Kidney (tissue), 13 donors: ENCODE measurements at regions not wholly inside any gene's neighbourhood (a gene's known extent, or its start where the extent isn't known, plus 50 kb on each side); places are given as distances from the start of the nearest gene placed in this dataset.

Source experiments
- DNase-seq, 5 donors: peaks; one replicate each; pipeline ENCODE4 v3.0.0-alpha.2; 2013 to 2020
- FAIRE-seq: peaks from 2 replicates; lab custom pipeline; 2012; peaks lifted over from hg19 to GRCh38; lab: Jason Lieb, UNC
- H3K27ac ChIP-seq, 2 donors: one replicate each; pipeline ENCODE4 v1.7.0; 2013; ENCODE audit warnings: low read depth in 2 of 2, low read length in 2 of 2, inconsistent platforms in 1 of 2
- H3K27me3 ChIP-seq: one replicate; pipeline ENCODE4 v1.7.1; 2013; ENCODE audit warnings: low read length, inconsistent platforms; ENCODE audit not compliant: control insufficient read depth, insufficient read depth
- H3K36me3 ChIP-seq, 3 donors: one replicate each; pipeline versions ENCODE4 v1.7.0 to v1.7.1; 2013; ENCODE audit warnings: low read length in 3 of 3, control low read depth in 1 of 3, inconsistent platforms in 1 of 3; ENCODE audit not compliant: insufficient read depth in 3 of 3, control insufficient read depth in 2 of 3
- H3K4me1 ChIP-seq, 3 donors: one replicate each; pipeline versions ENCODE4 v1.7.0 to v1.7.1; 2013; ENCODE audit warnings: low read length in 3 of 3, inconsistent platforms in 1 of 3, low read depth in 1 of 3; ENCODE audit not compliant: control insufficient read depth in 2 of 3, insufficient read depth in 2 of 3
- H3K4me3 ChIP-seq, 3 donors: one replicate each; pipeline versions ENCODE4 v1.7.0 to v1.8.1; 2013; ENCODE audit warnings: low read length in 3 of 3, control low read depth in 1 of 3, inconsistent platforms in 1 of 3
- H3K9ac ChIP-seq, 3 donors: one replicate each; pipeline versions ENCODE4 v1.7.0 to v1.7.1; 2013; ENCODE audit warnings: low read length in 3 of 3, control low read depth in 1 of 3, inconsistent platforms in 1 of 3
- H3K9me3 ChIP-seq, 3 donors: one replicate each; pipeline versions ENCODE4 v1.7.0 to v1.7.1; 2013; ENCODE audit warnings: low read length in 3 of 3, control low read depth in 1 of 3, inconsistent platforms in 1 of 3; ENCODE audit not compliant: control insufficient read depth in 2 of 3, insufficient read depth in 1 of 3
- intact Hi-C: fragments of 100-400 bp; cut with DNase I; formaldehyde crosslinking; loops from one replicate; pipeline ENCODE4 v1.11.1; 2022
- TF ChIP-seq, protein P1 (sequence below): IDR thresholded peaks from 3 replicates; pipeline ENCODE4 v1.5.1; 2012; ENCODE audit warnings: mild to moderate bottlenecking, moderate library complexity, borderline replicate concordance; ENCODE audit not compliant: insufficient read depth; ENCODE audit errors: extremely low read depth
- donor health status: control.
- donor health status: control.
- donor health status: control.
- donor health status: control.
- donor health status: control.
- donor health status: DM: yes; HTN: yes; CAD: no.
- donor health status: Normal renal cell carcinoma (clear cell type).

DNA sequence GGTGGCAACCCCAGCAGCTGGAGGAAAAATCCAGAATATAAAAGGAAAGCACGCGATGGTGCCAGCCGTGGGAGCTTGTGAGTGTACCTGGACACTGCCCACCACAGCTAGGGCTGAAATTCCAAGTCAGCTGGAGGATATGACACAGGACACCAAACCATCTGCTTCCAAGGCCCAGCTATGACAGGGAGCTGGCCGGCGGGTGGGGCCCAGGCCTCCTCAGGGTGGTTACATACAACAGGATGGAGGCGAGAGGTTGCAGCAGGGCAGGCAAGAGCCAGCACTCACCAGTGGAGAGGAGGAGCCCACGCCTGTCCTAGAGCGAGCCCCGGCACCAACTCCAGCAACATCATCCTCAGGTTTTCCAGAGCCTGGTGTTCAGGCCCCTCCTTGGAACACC is 163.2 kb upstream of the RPL38 start:
- TF ChIP-seq, protein P1, sequence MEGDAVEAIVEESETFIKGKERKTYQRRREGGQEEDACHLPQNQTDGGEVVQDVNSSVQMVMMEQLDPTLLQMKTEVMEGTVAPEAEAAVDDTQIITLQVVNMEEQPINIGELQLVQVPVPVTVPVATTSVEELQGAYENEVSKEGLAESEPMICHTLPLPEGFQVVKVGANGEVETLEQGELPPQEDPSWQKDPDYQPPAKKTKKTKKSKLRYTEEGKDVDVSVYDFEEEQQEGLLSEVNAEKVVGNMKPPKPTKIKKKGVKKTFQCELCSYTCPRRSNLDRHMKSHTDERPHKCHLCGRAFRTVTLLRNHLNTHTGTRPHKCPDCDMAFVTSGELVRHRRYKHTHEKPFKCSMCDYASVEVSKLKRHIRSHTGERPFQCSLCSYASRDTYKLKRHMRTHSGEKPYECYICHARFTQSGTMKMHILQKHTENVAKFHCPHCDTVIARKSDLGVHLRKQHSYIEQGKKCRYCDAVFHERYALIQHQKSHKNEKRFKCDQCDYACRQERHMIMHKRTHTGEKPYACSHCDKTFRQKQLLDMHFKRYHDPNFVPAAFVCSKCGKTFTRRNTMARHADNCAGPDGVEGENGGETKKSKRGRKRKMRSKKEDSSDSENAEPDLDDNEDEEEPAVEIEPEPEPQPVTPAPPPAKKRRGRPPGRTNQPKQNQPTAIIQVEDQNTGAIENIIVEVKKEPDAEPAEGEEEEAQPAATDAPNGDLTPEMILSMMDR: no peak
- no peak for DNase-seq
- Histone ChIP-seq H3K36me3 (no peaks in the 10 kb centered on the region), H3K27ac (no peak overlapping the region), H3K27me3 (no peaks in the 10 kb centered on the region), H3K9me3 (no peaks in the 10 kb centered on the region), H3K4me3 (no peak overlapping the region), H3K9ac (no peak overlapping the region), H3K4me1 (no peaks in the 10 kb centered on the region)
- intact Hi-C loops: no loop called here
- FAIRE-seq: no peak

DNA sequence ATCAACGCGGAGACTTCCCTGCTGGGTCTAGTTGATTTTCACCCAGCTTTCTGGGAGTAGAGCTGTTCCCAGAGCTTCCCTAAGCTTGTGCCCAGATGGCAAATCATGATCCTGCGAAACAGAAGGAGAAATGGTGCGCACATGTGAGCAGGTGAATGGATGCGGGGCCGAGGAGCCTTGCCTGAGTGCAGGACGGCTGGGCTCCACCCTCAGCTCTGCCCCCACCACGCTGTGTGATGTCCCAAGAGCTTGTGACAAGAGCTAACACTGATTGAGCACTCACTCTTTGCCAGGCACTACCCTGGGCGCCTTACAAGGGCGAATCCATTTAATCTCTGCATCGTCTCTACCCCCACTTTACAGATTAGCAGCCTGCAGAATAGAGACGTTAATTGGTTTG is 162.7 kb upstream of the RPL38 start:
- Histone ChIP-seq H3K36me3 (no peaks in the 10 kb centered on the region), H3K9ac (no peak overlapping the region), H3K4me3 (no peak overlapping the region), H3K4me1 (no peaks in the 10 kb centered on the region), H3K27ac (no peak overlapping the region), H3K27me3 (no peaks in the 10 kb centered on the region), H3K9me3 (no peaks in the 10 kb centered on the region)
- DNase-seq: no peak
- no peak for FAIRE-seq
- intact Hi-C loops: no loop called here
- TF ChIP-seq, protein P1: no peak

DNA sequence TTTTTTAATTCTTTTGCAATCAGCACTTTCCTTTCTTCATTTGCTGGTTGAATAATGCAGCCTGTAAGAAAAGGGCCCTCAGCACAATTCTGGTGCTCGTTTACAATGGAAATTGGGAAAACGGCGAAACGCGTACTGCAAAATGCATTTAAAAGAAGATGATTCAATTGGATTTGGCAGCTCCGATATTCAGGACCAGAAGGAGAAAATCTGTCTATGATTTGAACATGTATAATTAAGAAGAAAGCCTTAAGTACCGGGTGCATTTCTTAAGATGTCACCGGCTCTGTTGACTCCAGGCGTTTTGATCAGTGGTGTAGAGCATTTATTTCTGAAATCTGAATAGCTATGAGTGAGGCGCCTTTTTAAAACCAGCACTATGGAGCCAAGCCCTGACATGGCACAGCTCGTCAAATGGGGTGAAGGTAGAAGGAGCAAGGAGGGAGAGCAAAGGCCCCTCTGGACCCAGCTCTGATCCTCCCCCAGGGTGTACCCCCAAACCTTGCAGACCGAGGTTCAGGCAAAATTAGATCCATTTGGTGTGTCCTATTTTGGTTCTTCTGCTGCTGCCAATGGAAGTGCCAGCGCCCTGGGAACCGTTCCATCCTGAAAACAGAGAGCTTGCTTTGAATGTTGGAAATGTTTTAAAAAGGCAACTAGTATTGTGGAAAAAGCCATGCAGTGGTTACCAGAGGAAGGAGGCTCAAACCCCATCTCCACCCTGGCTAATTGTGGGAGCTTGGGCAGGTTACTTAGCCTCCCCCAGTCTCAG is 161.4 kb upstream of the RPL38 start:
- intact Hi-C loops: no loop called here
- TF ChIP-seq, protein P1: no peak

More for the DNA sequence above, 161.4 kb upstream of the RPL38 start:
- Histone ChIP-seq H3K27ac (no peak overlapping the region), H3K36me3 (no peaks in the 10 kb centered on the region), H3K4me3 (no peak overlapping the region), H3K27me3 (no peaks in the 10 kb centered on the region), H3K4me1 (no peaks in the 10 kb centered on the region), H3K9ac (no peak overlapping the region), H3K9me3 (no peaks in the 10 kb centered on the region)
- FAIRE-seq (no peak), DNase-seq (no peak)
